RWPE1 (cell line): ENCODE measurements at regions not wholly inside any gene's neighbourhood (a gene's known extent, or its start where the extent isn't known, plus 50 kb on each side); places are given as distances from the start of the nearest gene placed in this dataset.
"Not testable (repeated sequence)": the region's sequence is repeated elsewhere in the genome, so short reads cannot be mapped to it uniquely, and the experiment has no call there.

Source experiments
- CTCF ChIA-PET: fragments of 350-600 bp; sonication (Branson Sonifier 250); formaldehyde crosslinking; extraction: SDS; loops from one replicate; lab custom pipeline; 2021; lab: Yijun Ruan, JAX
- POLR2A ChIA-PET: fragments of 400-600 bp; formaldehyde crosslinking; extraction: SDS; loops from one replicate; lab custom pipeline; 2020; ENCODE audit warnings: antibody characterized with exemption; ENCODE audit not compliant: low non-redundant PET; lab: Yijun Ruan, JAX
- DNase-seq: peaks from one replicate; pipeline ENCODE4 v3.0.0; 2012; ENCODE audit warnings: low spot score
- H3K27ac ChIP-seq: fragments of 450-650 bp; 2 replicates; pipeline ENCODE4 v1.5.1; 2017
- CTCF ChIP-seq: fragments of 450-650 bp; conservative IDR thresholded peaks from 2 replicates; pipeline ENCODE4 v1.5.1; 2017; ENCODE audit warnings: low read depth, mild to moderate bottlenecking

GRCh38 chr7:96794063-96794462 is 84.4 kb upstream of the SEM1 start:
- TF ChIP-seq CTCF = no peak
- CTCF ChIA-PET = interaction anchor here (0.6 to 0.7 kb wide), 3 partner anchors 12 to 885 kb away, joined by 3 to 4 read pairs (median 3); no protein-coding TSS in a partner anchor
- H3K27ac ChIP-seq = no peak overlapping the region
- POLR2A ChIA-PET = no interaction called here
- no peak for DNase-seq

GRCh38 chr7:96800122-96800521 is 90.5 kb upstream of the SEM1 start:
- DNase-seq = no peak
- POLR2A ChIA-PET = no interaction called here
- H3K27ac ChIP-seq = no peak overlapping the region
- no peak for TF ChIP-seq CTCF
- CTCF ChIA-PET = interaction anchor here (0.6 kb wide), 1 partner anchor 27 kb away, joined by 3 read pairs; no protein-coding TSS in a partner anchor

DNA sequence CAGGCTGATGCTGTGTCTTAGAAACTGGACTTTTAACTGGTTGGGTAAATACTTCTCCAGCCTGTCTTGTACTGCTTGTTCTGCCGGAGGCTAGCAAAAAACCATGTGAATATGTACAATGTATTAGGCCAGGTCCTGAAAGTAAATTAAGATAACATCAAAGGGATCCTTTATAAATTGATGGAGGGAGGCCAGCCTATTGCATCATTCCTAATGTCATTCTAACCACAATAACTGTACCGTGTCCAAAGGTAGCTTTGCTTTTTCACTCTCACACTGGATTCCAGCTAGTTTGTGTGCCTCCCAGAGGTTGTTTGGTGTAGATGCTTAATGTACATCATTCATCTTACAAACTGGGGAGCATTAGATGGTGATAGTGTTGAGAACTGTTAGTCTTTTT is 91.2 kb upstream of the SEM1 start:
- ChIA-PET POLR2A (no interaction called here), CTCF (no interaction called here)
- H3K27ac ChIP-seq = no peak overlapping the region
- TF ChIP-seq CTCF = no peak
- DNase-seq = no peak

GRCh38 chr7:96819111-96819700 is 109.6 kb upstream of the SEM1 start:
- CTCF ChIA-PET = no interaction called here
- no peak for TF ChIP-seq CTCF
- H3K27ac ChIP-seq = no peak overlapping the region
- DNase-seq = no peak
- POLR2A ChIA-PET = no interaction called here

GRCh38 chr7:96821131-96821530 is 111.5 kb upstream of the SEM1 start:
- DNase-seq, POLR2A ChIA-PET, H3K27ac ChIP-seq, CTCF ChIA-PET: not testable (repeated sequence)

GRCh38 chr7:96822824-96823223 is 113.2 kb upstream of the SEM1 start:
- CTCF ChIA-PET = no interaction called here
- H3K27ac ChIP-seq = no peak overlapping the region
- TF ChIP-seq CTCF = no peak
- DNase-seq = no peak
- POLR2A ChIA-PET = no interaction called here

DNA sequence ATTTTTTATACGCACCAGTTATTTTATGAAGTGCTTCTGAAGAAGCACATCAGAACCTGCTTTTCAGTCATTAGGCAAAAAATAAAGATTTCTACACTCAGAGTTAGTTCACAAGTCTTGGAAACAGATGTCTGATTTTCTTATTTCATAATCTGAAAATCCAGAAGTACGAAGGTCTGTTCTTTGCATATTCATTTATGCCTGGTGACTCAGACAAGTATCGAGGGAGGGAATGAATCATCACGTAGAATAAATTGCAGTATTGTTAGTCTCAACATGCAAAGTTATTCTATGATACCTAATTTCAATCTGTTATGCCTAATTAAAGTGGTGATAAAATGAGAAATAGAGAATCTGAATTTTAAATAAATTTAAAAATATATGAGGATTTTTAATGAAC is 113.6 kb upstream of the SEM1 start:
- no peak overlapping the region for H3K27ac ChIP-seq
- CTCF ChIA-PET = no interaction called here
- no peak for TF ChIP-seq CTCF
- DNase-seq = peak; percentile 54
- POLR2A ChIA-PET = no interaction called here
